Colonic mucosa (tissue), 4 donors: ENCODE measurements at regions not wholly inside any gene's neighbourhood (a gene's known extent, or its start where the extent isn't known, plus 50 kb on each side); places are given as distances from the start of the nearest gene placed in this dataset.

Source experiments
- DNase-seq: peaks from one replicate; pipeline ENCODE4 v3.0.0-alpha.2; 2020
- H3K27ac ChIP-seq: fragments of 200-600 bp; one replicate; pipeline ENCODE4 v1.8.0; 2021
- H3K27me3 ChIP-seq: fragments of 200-600 bp; one replicate; pipeline ENCODE4 v1.8.0; 2021
- H3K36me3 ChIP-seq: fragments of 200-600 bp; one replicate; pipeline ENCODE4 v1.8.0; 2021
- H3K4me1 ChIP-seq: fragments of 200-600 bp; one replicate; pipeline ENCODE4 v1.8.0; 2021; ENCODE audit warnings: mild to moderate bottlenecking
- H3K4me3 ChIP-seq: fragments of 200-600 bp; one replicate; pipeline ENCODE4 v1.8.0; 2021
- H3K9ac ChIP-seq, 2 donors: one replicate each; pipeline ENCODE4 v1.7.0; 2013; ENCODE audit warnings: control low read depth in 2 of 2, low read depth in 2 of 2, low read length in 2 of 2
- H3K9me3 ChIP-seq: fragments of 200-600 bp; one replicate; pipeline ENCODE4 v1.8.0; 2021
- intact Hi-C: fragments of 100-400 bp; cut with DNase I; formaldehyde crosslinking; loops from one replicate; pipeline ENCODE4 v1.14.1; 2022
- TF ChIP-seq, protein P1 (sequence below): fragments of 200-600 bp; IDR thresholded peaks from one replicate; pipeline ENCODE4 v1.8.0; 2022; ENCODE audit warnings: antibody characterized with exemption, mild to moderate bottlenecking
- donor health status: healthy.
- donor health status: DM: no; HTN: no; CAD: no.
- donor health status: DM: no; HTN: no; CAD: no.

GRCh38 chr3:84836961-84837360 lies 121.8 kb upstream of the CADM2 start:
- TF ChIP-seq, protein P1, sequence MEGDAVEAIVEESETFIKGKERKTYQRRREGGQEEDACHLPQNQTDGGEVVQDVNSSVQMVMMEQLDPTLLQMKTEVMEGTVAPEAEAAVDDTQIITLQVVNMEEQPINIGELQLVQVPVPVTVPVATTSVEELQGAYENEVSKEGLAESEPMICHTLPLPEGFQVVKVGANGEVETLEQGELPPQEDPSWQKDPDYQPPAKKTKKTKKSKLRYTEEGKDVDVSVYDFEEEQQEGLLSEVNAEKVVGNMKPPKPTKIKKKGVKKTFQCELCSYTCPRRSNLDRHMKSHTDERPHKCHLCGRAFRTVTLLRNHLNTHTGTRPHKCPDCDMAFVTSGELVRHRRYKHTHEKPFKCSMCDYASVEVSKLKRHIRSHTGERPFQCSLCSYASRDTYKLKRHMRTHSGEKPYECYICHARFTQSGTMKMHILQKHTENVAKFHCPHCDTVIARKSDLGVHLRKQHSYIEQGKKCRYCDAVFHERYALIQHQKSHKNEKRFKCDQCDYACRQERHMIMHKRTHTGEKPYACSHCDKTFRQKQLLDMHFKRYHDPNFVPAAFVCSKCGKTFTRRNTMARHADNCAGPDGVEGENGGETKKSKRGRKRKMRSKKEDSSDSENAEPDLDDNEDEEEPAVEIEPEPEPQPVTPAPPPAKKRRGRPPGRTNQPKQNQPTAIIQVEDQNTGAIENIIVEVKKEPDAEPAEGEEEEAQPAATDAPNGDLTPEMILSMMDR, result no peak
- Histone ChIP-seq H3K9me3 (no peaks in the 10 kb centered on the region), H3K36me3 (no peaks in the 10 kb centered on the region), H3K9ac (no peak overlapping the region), H3K4me1 (no peaks in the 10 kb centered on the region), H3K27ac (no peak overlapping the region), H3K27me3 (no peaks in the 10 kb centered on the region), H3K4me3 (no peak overlapping the region)
- DNase-seq, result no peak
- intact Hi-C loops, result no loop called here

DNA sequence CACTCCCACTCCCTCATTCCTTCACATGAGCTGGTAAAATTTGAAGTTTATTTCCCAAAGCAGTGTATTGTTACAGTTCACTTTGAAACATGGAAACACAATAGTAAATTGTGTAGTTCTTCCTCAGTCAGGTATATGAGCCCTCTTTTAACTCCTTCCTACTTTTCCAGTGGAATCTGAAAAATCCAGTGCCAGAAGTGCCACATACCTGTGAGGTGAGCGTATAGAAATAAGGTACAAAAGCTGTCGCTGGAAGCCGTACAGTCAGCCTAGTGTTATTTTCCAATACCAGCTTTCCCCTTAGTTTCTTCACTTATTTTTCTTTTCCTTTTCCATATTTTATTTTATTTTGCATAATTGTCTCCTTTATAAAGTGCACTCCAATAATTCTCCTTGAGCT lies 81.7 kb upstream of the CADM2 start:
- DNase-seq, result no peak
- Histone ChIP-seq H3K9ac (no peak overlapping the region), H3K9me3 (no peaks in the 10 kb centered on the region), H3K27ac (no peak overlapping the region), H3K4me3 (no peak overlapping the region), H3K27me3 (no peaks in the 10 kb centered on the region), H3K36me3 (no peaks in the 10 kb centered on the region), H3K4me1 (no peaks in the 10 kb centered on the region)
- intact Hi-C loops, result no loop called here
- TF ChIP-seq, protein P1, result no peak

GRCh38 chr3:84881288-84881687 lies 77.5 kb upstream of the CADM2 start:
- no peaks in the 10 kb centered on the region for H3K36me3 ChIP-seq
- no peaks in the 10 kb centered on the region for H3K9me3 ChIP-seq
- DNase-seq, result no peak
- H3K4me3 ChIP-seq, result no peak overlapping the region
- H3K27ac ChIP-seq, result no peak overlapping the region
- TF ChIP-seq, protein P1, result no peak
- H3K27me3 ChIP-seq, result no peaks in the 10 kb centered on the region
- no peaks in the 10 kb centered on the region for H3K4me1 ChIP-seq
- no peak overlapping the region for H3K9ac ChIP-seq
- intact Hi-C loops, result no loop called here

GRCh38 chr3:84885199-84885882 lies 73.4 kb upstream of the CADM2 start:
- Histone ChIP-seq H3K4me1 (no peaks in the 10 kb centered on the region), H3K27ac (no peak overlapping the region), H3K4me3 (no peak overlapping the region), H3K27me3 (no peaks in the 10 kb centered on the region), H3K9me3 (no peaks in the 10 kb centered on the region), H3K9ac (no peak overlapping the region), H3K36me3 (no peaks in the 10 kb centered on the region)
- TF ChIP-seq, protein P1, result no peak
- no peak for DNase-seq
- intact Hi-C loops, result no loop called here

- intact Hi-C loops, result no loop called here
- no peaks in the 10 kb centered on the region for H3K9me3 ChIP-seq
- no peaks in the 10 kb centered on the region for H3K27me3 ChIP-seq
- TF ChIP-seq, protein P1, result no peak
- H3K27ac ChIP-seq, result no peak overlapping the region
- H3K36me3 ChIP-seq, result no peaks in the 10 kb centered on the region
- H3K4me1 ChIP-seq, result no peaks in the 10 kb centered on the region
- DNase-seq, result no peak
- H3K4me3 ChIP-seq, result no peak overlapping the region
- H3K9ac ChIP-seq, result no peak overlapping the region
Measured at GRCh38 chr3:84891851-84892250, 66.9 kb upstream of the CADM2 start.
